ENCODE measurements at regions not wholly inside any gene's neighbourhood (a gene's known extent, or its start where the extent isn't known, plus 50 kb on each side); places are given as distances from the start of the nearest gene placed in this dataset.

- H3K4me1 ChIP-seq (ENCODE audit: control insufficient read depth in 1 of 2, insufficient read depth in 1 of 2, low read depth in 1 of 2, low read length in 1 of 2): no peaks in the 10 kb centered on the region
- H3K27me3 ChIP-seq: no peaks in the 10 kb centered on the region
- H3K4me3 ChIP-seq (ENCODE audit: low read depth in 1 of 2, low read length in 1 of 2): no peak overlapping the region
- no peak overlapping the region for H3K27ac ChIP-seq
- H3K9me3 ChIP-seq: no peaks in the 10 kb centered on the region
- no peak for TF ChIP-seq CTCF (IDR thresholded peaks at IDR 0.05)
- no peaks in the 10 kb centered on the region for H3K36me3 ChIP-seq
These were observed 65.2 kb downstream of the OTX2 start for GRCh38 chr14:56745097-56745496.

- Histone ChIP-seq H3K4me3 (ENCODE audit: low read depth in 1 of 2, low read length in 1 of 2) (no peak overlapping the region), H3K36me3 (no peaks in the 10 kb centered on the region), H3K9me3 (no peaks in the 10 kb centered on the region), H3K27ac (no peak overlapping the region), H3K27me3 (no peaks in the 10 kb centered on the region), H3K4me1 (ENCODE audit: control insufficient read depth in 1 of 2, insufficient read depth in 1 of 2, low read depth in 1 of 2, low read length in 1 of 2) (no peaks in the 10 kb centered on the region)
- TF ChIP-seq CTCF (IDR thresholded peaks at IDR 0.05): no peak
These were observed 66.3 kb downstream of the OTX2 start for GRCh38 chr14:56744016-56744415.

GRCh38 chr14:56742391-56742878 lies 67.8 kb downstream of the OTX2 start:
- Histone ChIP-seq H3K4me1 (ENCODE audit: control insufficient read depth in 1 of 2, insufficient read depth in 1 of 2, low read depth in 1 of 2, low read length in 1 of 2) (no peaks in the 10 kb centered on the region), H3K36me3 (no peaks in the 10 kb centered on the region), H3K27me3 (no peaks in the 10 kb centered on the region), H3K9me3 (no peaks in the 10 kb centered on the region), H3K4me3 (ENCODE audit: low read depth in 1 of 2, low read length in 1 of 2) (no peak overlapping the region), H3K27ac (no peak overlapping the region)
- TF ChIP-seq CTCF (IDR thresholded peaks at IDR 0.05): no peak

GRCh38 chr14:56741325-56741724 lies 69.0 kb downstream of the OTX2 start:
- Histone ChIP-seq H3K36me3 (no peaks in the 10 kb centered on the region), H3K4me3 (ENCODE audit: low read depth in 1 of 2, low read length in 1 of 2) (no peak overlapping the region), H3K9me3 (no peaks in the 10 kb centered on the region), H3K27ac (no peak overlapping the region), H3K4me1 (ENCODE audit: control insufficient read depth in 1 of 2, insufficient read depth in 1 of 2, low read depth in 1 of 2, low read length in 1 of 2) (no peaks in the 10 kb centered on the region), H3K27me3 (no peaks in the 10 kb centered on the region)
- TF ChIP-seq CTCF (IDR thresholded peaks at IDR 0.05): no peak

GRCh38 chr14:56738020-56738419 lies 72.3 kb downstream of the OTX2 start:
- H3K27me3 ChIP-seq: peaks cover 18% of the 10 kb centered on the region
- no peaks in the 10 kb centered on the region for H3K9me3 ChIP-seq
- H3K4me1 ChIP-seq (ENCODE audit: control insufficient read depth in 1 of 2, insufficient read depth in 1 of 2, low read depth in 1 of 2, low read length in 1 of 2): no peaks in the 10 kb centered on the region
- H3K27ac ChIP-seq: no peak overlapping the region
- H3K4me3 ChIP-seq (ENCODE audit: low read depth in 1 of 2, low read length in 1 of 2): no peak overlapping the region
- TF ChIP-seq CTCF (IDR thresholded peaks at IDR 0.05): no peak
- H3K36me3 ChIP-seq: no peaks in the 10 kb centered on the region

- no peaks in the 10 kb centered on the region for H3K9me3 ChIP-seq
- TF ChIP-seq CTCF (IDR thresholded peaks at IDR 0.05): no peak
These were observed 76.9 kb downstream of the OTX2 start for GRCh38 chr14:56733396-56733795.

More at GRCh38 chr14:56733396-56733795, 76.9 kb downstream of the OTX2 start:
- H3K36me3 ChIP-seq: no peaks in the 10 kb centered on the region
- H3K27me3 ChIP-seq: peaks cover 60% of the 10 kb centered on the region
- H3K27ac ChIP-seq: no peak overlapping the region
- no peak overlapping the region for H3K4me3 ChIP-seq (ENCODE audit: low read depth in 1 of 2, low read length in 1 of 2)
- no peaks in the 10 kb centered on the region for H3K4me1 ChIP-seq (ENCODE audit: control insufficient read depth in 1 of 2, insufficient read depth in 1 of 2, low read depth in 1 of 2, low read length in 1 of 2)
